GM19023 (cell line): ENCODE measurements at regions not wholly inside any gene's neighbourhood (a gene's known extent, or its start where the extent isn't known, plus 50 kb on each side); places are given as distances from the start of the nearest gene placed in this dataset.
A peak's percentile ranks its signal among the peaks of the same experiment; 100 is the strongest.

Experiments used
- ATAC-seq: cut with Tn5 transposase; IDR thresholded peaks from one replicate; pipeline ENCODE4 v1.9.1; 2021; ENCODE audit warnings: mild to moderate bottlenecking, moderate library complexity; ENCODE audit not compliant: unreplicated experiment

GRCh38 chr4:115850799-115851509, 737.5 kb upstream of the NDST4 start:
- ATAC-seq, result peak; percentile 76

DNA sequence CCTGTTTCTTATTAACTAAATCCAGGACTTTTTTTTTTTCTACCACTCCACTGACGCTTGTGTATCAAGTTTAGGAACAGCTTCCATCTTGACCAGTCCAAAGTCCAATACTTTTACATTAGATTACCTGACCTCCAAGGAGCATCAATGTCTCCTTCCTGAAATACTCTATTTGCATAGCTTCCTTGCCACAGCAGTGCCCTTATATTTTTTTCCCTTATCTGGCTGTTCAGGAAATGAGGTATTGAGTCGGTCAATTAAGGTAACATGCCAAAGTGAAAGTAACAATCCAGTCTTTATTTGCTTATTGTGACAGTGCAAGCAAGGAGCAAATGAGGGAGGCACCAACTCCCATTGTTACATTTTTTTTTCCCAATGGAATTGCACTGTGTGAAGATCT, 730.8 kb upstream of the NDST4 start:
- ATAC-seq, result no peak

DNA sequence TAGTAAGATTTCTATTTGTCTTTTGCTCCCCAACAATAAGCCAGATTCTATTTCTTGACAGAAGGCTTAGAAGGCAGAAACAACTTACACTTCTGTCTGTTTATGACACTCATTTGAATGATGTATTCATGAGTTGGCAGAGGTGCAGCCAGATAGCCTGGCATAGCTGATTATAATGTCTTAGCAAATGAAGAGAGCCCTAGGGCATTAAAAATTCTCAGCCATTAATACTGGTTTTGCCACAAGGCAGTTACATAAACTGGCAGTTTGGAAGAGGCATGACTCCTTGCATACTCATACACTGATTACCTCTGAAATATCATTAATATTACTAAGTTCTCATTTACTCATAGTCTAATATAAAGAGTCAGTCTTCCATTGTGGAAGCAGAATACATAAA, 728.5 kb upstream of the NDST4 start:
- no peak for ATAC-seq

DNA sequence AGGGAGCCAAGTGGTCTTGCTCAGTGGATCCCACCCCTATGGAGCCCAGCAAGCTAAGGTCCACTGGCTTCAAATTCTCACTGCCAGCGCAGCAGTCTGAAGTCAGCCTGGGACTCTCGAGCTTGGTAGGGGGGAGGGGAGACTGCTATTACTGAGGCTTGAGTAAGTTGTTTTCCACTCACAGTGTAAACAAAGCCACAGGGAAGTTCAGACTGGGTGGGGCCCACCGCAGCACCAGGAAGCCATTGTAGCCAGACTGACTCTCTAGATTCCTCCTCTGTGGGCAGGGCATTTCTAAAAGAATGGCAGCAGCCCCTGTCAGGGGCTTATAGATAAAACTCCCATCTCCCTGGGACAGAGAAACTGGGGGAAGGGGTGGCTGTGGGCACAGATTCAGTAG, 721.0 kb upstream of the NDST4 start:
- ATAC-seq, result no peak

- ATAC-seq, result no peak
Observed at GRCh38 chr4:115824630-115825029, 711.2 kb upstream of the NDST4 start.

GRCh38 chr4:115803825-115804224, 690.4 kb upstream of the NDST4 start:
- no peak for ATAC-seq

DNA sequence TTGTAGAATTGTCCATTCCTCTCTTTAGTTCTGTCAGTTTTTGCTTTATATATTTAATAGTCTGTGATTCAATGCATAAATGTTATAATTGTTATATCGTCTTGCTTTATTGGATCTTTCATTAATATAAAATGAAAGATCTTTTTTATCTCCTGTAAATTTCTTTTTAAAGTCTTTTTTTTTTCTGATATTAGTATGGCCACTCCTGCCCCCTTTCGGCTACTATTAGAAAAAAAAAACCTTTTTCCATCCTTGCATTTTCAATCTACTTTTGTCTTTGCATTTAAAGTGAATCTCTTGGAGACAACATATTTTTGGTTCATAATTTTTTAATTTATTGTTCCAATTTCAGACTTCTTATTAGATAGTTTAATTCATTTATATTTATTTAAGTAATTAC, 677.4 kb upstream of the NDST4 start:
- no peak for ATAC-seq

DNA sequence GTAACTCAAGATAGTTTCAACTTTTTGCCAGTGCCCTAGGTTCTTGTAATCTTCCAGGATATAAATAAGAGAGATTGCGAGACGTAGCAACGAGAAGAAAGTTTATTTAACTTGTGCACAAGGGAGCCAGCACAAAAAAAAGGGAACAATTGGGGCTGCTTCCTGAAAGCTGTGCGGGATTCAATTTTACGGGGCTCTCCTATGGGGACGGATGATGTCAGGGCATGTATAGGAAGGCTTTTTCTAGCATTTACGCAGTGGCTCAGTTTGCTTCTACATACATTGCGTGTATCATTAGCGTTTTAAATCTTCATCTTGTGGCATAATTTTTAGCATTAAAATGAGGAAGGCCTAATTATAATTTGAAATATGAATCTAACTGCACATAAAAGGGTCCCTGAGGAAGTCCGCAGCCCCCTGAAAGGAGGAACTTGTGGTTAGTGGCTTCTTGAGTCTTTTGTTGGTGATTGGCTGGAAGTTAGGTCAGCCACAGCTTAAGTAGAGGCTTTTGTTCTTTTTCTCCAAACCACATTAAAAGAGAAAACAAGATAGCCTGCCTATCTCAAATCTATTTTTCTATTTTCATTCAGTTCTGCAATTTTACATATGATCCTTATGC, 668.2 kb upstream of the NDST4 start:
- peak; percentile 51 for ATAC-seq

DNA sequence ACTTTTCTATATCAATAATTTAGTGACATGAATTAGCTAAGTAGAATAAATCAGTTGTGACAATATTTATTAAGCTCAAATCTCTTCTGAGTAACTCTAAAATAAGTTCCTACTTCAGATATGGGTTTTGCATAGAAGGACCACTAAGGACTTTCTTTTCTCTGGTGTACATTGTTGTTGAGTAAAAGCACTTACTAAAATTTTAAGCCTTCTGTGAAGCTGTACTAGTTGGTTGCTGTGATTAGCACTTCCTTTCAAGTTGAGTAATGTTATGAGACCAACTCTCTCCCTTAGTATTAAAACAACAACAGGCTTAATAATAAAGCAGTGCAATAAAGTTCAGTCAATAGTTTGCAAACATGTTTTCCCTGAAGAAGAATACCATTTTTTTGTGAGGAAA, 667.4 kb upstream of the NDST4 start:
- peak; percentile 63 for ATAC-seq

- no peak for ATAC-seq
Observed at GRCh38 chr4:115780268-115780667, 666.8 kb upstream of the NDST4 start.

- ATAC-seq, result no peak
Observed at GRCh38 chr4:115770046-115770543, 656.7 kb upstream of the NDST4 start.

DNA sequence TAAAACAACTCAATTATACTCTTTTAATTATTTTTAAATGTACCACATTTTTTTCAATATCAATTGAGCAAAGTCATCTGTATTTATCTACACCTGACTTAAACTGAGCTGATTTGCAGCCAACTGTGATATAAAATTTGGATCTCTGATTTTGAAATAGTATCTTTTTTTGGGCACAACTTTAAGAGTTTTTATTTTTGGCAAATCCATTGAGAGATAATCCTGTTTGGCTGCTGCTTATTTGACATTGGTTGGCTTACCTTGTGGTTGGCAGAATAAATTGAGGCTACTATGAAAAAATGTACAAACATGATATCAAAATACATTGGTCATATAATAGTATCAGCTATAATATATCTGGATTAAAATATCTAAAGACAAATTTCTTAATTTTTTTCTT, 656.0 kb upstream of the NDST4 start:
- ATAC-seq, result no peak

DNA sequence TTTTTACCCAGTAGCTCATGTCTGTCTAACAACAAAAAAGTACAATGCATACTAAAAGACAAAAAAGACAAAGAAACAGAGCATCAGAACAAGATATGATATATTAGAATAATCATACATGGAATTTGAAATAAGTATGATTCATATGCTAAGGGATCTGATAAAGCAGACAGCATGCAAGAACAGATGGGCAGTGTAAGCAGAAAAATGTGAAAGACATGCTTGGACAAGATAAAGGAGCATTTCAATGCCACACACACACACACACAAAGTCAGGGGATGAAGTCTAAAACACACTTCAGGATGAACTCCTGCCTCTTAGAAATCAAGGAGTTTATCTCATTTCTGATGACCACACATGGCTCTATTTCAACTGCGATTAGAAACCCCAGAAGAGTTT, 649.6 kb upstream of the NDST4 start:
- ATAC-seq, result no peak

DNA sequence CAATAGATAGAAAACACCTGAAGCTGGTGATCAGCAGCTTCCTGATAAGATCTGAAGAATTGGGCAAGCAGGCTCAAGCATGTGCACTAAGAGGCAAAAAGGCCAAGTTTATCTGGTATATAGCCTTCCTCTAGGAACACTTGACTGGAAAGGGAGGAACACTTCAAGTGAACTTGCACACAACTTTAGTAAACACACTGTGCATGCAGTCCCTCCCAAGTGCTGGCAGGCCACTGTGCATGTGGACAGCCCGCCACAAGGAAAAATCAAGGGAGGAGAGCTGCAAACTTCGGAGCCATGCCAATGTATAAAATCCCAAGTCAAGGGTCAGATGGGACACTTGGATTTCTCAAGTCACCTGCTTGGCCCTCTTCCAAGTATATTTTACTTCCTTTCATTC, 645.8 kb upstream of the NDST4 start:
- no peak for ATAC-seq

GRCh38 chr4:115749404-115749803, 636.0 kb upstream of the NDST4 start:
- ATAC-seq, result no peak

- ATAC-seq, result no peak
Observed at GRCh38 chr4:115740806-115741205, 627.4 kb upstream of the NDST4 start.

DNA sequence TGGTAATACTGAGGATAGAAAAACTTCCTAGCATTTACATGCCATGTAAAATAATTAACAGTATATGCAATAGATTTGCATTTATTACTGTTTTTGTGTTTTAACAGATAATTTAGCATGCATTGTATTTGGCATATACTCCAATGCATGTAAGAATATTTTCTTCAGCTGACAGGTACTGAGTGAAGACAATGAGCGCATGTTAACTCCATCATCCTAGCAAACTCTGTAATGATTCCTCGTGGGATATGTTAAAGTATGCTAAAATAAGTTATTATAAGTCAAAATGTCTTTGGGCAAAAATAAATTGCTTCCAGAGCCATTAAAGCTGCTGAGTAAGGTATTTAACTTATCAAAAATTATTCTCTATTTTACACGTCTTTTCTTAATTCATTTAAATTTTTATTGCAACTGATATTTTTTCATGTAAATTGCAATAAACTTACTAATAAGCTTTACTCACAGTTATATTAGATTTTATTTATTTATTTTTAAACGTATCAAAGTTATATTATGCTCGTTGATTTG, 616.4 kb upstream of the NDST4 start:
- ATAC-seq, result no peak

GRCh38 chr4:115723621-115724020, 610.2 kb upstream of the NDST4 start:
- ATAC-seq, result no peak

DNA sequence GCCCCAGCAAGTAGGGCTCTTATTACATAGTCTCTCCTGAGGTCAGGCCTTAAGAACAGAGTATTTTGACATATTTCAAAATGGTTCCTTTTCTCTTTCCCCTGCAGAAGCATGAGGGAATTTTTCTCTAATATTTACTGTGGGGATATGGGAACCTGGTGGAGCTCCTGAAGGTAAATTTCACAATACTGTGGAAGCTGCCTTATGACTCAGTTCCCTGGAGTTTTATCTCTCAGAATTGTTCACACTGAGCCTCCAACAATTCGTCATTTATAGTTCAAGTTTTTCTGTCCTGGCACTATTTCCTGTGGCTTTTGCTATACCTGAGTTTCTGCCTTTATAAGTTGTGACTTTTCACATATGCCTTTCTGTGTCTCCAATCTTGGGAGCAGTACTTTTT, 607.2 kb upstream of the NDST4 start:
- ATAC-seq, result no peak

- ATAC-seq, result no peak
Observed at GRCh38 chr4:115711575-115711974, 598.2 kb upstream of the NDST4 start.

DNA sequence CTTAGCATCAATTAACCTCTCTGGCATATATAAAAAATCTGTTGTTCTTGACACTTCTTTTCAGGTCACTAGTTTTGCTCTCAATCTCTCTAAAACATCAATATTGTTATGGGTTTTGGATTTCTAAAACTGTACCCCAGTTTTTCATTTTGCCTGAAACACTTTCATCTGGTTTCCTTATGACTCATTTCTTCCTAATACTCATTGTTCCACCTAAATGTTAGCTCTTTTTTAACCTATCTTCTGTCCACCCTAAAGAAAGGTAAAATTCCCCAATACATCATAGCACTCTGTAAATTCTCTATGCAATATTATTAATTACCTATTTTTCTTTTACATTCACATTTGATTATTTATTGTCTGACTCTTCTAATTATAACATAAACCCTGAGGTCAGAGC, 575.5 kb upstream of the NDST4 start:
- no peak for ATAC-seq

DNA sequence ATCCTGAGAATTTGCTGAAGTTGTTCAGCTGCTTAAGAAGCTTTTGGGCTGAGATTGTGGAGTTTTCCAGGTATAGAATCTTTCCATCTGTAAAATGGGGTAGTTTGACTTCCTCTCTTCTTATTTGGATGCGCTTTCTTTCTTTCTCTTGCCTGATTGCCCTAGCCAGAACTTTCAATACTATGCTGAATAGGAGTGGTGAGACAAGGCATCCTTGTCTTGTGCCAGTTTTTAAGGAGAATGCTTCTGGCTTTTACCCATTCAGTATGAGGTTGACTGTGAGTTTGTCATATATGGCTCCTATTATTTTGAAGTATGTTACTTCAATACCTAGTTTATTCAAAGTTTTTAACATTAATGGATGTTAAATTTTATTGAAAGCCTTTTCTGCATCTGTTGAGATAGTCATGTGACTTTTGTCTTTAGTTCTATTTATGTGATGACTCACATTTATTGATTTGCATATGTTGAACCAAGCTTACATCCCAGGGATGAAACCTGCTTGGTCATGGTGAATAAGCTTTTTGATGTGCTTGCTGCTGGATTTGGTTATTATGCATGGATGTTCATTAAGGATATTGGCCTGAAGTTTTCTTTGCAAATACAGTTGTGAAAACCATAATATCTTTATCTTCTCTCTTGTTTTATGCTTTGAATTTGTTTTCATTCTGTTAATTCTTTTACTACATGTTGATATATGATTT, 573.8 kb upstream of the NDST4 start:
- ATAC-seq, result no peak
